SU-DHL-6 (cell line): ENCODE measurements at regions not wholly inside any gene's neighbourhood (a gene's known extent, or its start where the extent isn't known, plus 50 kb on each side); places are given as distances from the start of the nearest gene placed in this dataset.

Source experiments
- H2AFZ ChIP-seq: fragments of 200-600 bp; sonication (generic); 2 replicates; pipeline ENCODE4 v1.6.1; 2014; ENCODE audit warnings: low read depth, mild to moderate bottlenecking, moderate library complexity, mixed read lengths, antibody characterized with exemption, low read length; ENCODE audit not compliant: severe bottlenecking
- H3F3A ChIP-seq: fragments of 200-600 bp; shearing (Covaris generic); 2 replicates; pipeline ENCODE4 v1.6.0; 2016; ENCODE audit warnings: antibody characterized with exemption, mild to moderate bottlenecking; ENCODE audit not compliant: insufficient read depth
- H3K27ac ChIP-seq: fragments of 200-600 bp; sonication (generic); 2 replicates; pipeline ENCODE4 v1.5.1; 2016; ENCODE audit warnings: low read depth, mild to moderate bottlenecking, low read length, moderate library complexity, mixed read lengths
- H3K27me3 ChIP-seq: fragments of 200-600 bp; sonication (generic), shearing (Covaris generic); 2 replicates; pipeline ENCODE4 v1.6.0; 2014; ENCODE audit warnings: mild to moderate bottlenecking, low read length
- H3K36me3 ChIP-seq: fragments of 200-600 bp; sonication (generic); 2 replicates; pipeline ENCODE4 v1.6.1; 2014; ENCODE audit warnings: mild to moderate bottlenecking, low read length, mixed read lengths
- H3K4me2 ChIP-seq: fragments of 300-600, 200-600 bp; shearing (Covaris generic), sonication (generic); 2 replicates; pipeline ENCODE4 v1.6.0; 2014; ENCODE audit warnings: low read length, low read depth, mild to moderate bottlenecking; ENCODE audit not compliant: poor library complexity, severe bottlenecking
- H3K4me3 ChIP-seq: fragments of 200-600 bp; sonication (generic); 2 replicates; pipeline ENCODE4 v1.5.1; 2014; ENCODE audit warnings: antibody characterized with exemption, low read length, mild to moderate bottlenecking, mixed read lengths; ENCODE audit not compliant: insufficient read depth, poor library complexity, severe bottlenecking
- H3K79me2 ChIP-seq: fragments of 200-600 bp; sonication (generic); 2 replicates; pipeline ENCODE4 v1.6.1; 2014; ENCODE audit warnings: mild to moderate bottlenecking, low read length, moderate library complexity; ENCODE audit not compliant: insufficient read depth
- H3K9ac ChIP-seq: fragments of 200-600 bp; sonication (generic); 2 replicates; pipeline ENCODE4 v1.7.0; 2014; ENCODE audit warnings: mild to moderate bottlenecking, low read length
- H3K9me2 ChIP-seq: fragments of 200-600 bp; sonication (generic); replicated peaks from 2 replicates; pipeline ENCODE4 v1.6.1; 2014; ENCODE audit warnings: low read length; ENCODE audit not compliant: insufficient read depth
- H3K9me3 ChIP-seq: fragments of 200-600 bp; sonication (generic); 2 replicates; pipeline ENCODE4 v1.6.1; 2014; ENCODE audit warnings: low read length, mixed read lengths; ENCODE audit not compliant: insufficient read depth
- H4K20me1 ChIP-seq: fragments of 200-600 bp; sonication (generic); 2 replicates; pipeline ENCODE4 v1.6.1; 2014; ENCODE audit warnings: low read depth, mild to moderate bottlenecking, antibody characterized with exemption, low read length, moderate library complexity, mixed read lengths
- CTCF ChIP-seq: fragments of 200-600 bp; sonication (generic); IDR thresholded peaks from one replicate; pipeline ENCODE4 v1.5.1; 2017; ENCODE audit warnings: antibody characterized with exemption, mild to moderate bottlenecking, low read length, moderate library complexity; ENCODE audit not compliant: insufficient read depth, poor library complexity, severe bottlenecking
- EZH2phosphoT487 ChIP-seq: fragments of 200-600 bp; sonication (generic), shearing (Covaris generic); conservative IDR thresholded peaks from 2 replicates; pipeline ENCODE4 v1.6.1; 2018; ENCODE audit warnings: mild to moderate bottlenecking, antibody characterized with exemption, low read length, moderate library complexity, mixed read lengths

GRCh38 chr13:43983373-43983772 is 103.7 kb downstream of the LACC1 start:
- no peak overlapping the region for H2AFZ ChIP-seq
- H3F3A ChIP-seq = no peaks in the 10 kb centered on the region
- H4K20me1 ChIP-seq = no peaks in the 10 kb centered on the region
- no peaks in the 10 kb centered on the region for H3K36me3 ChIP-seq
- no peak overlapping the region for H3K9ac ChIP-seq
- no peaks in the 10 kb centered on the region for H3K27me3 ChIP-seq
- no peak overlapping the region for H3K4me3 ChIP-seq
- TF ChIP-seq EZH2phosphoT487 = no peak
- no peak overlapping the region for H3K4me2 ChIP-seq
- H3K9me2 ChIP-seq = no peaks in the 10 kb centered on the region
- no peaks in the 10 kb centered on the region for H3K79me2 ChIP-seq
- H3K9me3 ChIP-seq = no peaks in the 10 kb centered on the region
- no peak overlapping the region for H3K27ac ChIP-seq

- Histone ChIP-seq H4K20me1 (no peaks in the 10 kb centered on the region), H2AFZ (no peak overlapping the region), H3K27me3 (no peaks in the 10 kb centered on the region), H3K9me2 (no peaks in the 10 kb centered on the region), H3K79me2 (no peaks in the 10 kb centered on the region), H3K9me3 (no peaks in the 10 kb centered on the region), H3K36me3 (no peaks in the 10 kb centered on the region), H3K4me2 (no peak overlapping the region), H3K27ac (no peak overlapping the region), H3K4me3 (no peak overlapping the region), H3F3A (no peaks in the 10 kb centered on the region), H3K9ac (no peak overlapping the region)
- TF ChIP-seq CTCF (no peak), EZH2phosphoT487 (no peak)
Observed at GRCh38 chr13:43984292-43984691, 104.6 kb downstream of the LACC1 start.

- H3K4me3 ChIP-seq = no peak overlapping the region
- H3K9me3 ChIP-seq = no peaks in the 10 kb centered on the region
- no peak overlapping the region for H2AFZ ChIP-seq
- H4K20me1 ChIP-seq = no peaks in the 10 kb centered on the region
- TF ChIP-seq CTCF (no peak), EZH2phosphoT487 (no peak)
- no peaks in the 10 kb centered on the region for H3K36me3 ChIP-seq
- H3K27ac ChIP-seq = no peak overlapping the region
- H3F3A ChIP-seq = no peaks in the 10 kb centered on the region
- H3K27me3 ChIP-seq = no peaks in the 10 kb centered on the region
- no peak overlapping the region for H3K9ac ChIP-seq
- H3K79me2 ChIP-seq = no peaks in the 10 kb centered on the region
- H3K9me2 ChIP-seq = no peaks in the 10 kb centered on the region
- H3K4me2 ChIP-seq = no peak overlapping the region
Observed at GRCh38 chr13:43985422-43986072, 105.8 kb downstream of the LACC1 start.

GRCh38 chr13:43986421-43986981 is 106.8 kb downstream of the LACC1 start:
- Histone ChIP-seq H4K20me1 (no peaks in the 10 kb centered on the region), H3K4me2 (no peak overlapping the region), H3K79me2 (no peaks in the 10 kb centered on the region), H3K27me3 (no peaks in the 10 kb centered on the region), H2AFZ (no peak overlapping the region), H3K9ac (no peak overlapping the region), H3K9me2 (no peaks in the 10 kb centered on the region), H3K27ac (no peak overlapping the region), H3F3A (no peaks in the 10 kb centered on the region), H3K4me3 (no peak overlapping the region), H3K9me3 (no peaks in the 10 kb centered on the region), H3K36me3 (no peaks in the 10 kb centered on the region)
- TF ChIP-seq CTCF = no peak
- TF ChIP-seq EZH2phosphoT487 = no peak
